KG1 (cell line): ENCODE measurements at regions not wholly inside any gene's neighbourhood (a gene's known extent, or its start where the extent isn't known, plus 50 kb on each side); places are given as distances from the start of the nearest gene placed in this dataset.

Experiments
- DNase-seq: peaks from one replicate; lab custom pipeline; 2025; lab: John Stamatoyannopoulos, UW

DNA sequence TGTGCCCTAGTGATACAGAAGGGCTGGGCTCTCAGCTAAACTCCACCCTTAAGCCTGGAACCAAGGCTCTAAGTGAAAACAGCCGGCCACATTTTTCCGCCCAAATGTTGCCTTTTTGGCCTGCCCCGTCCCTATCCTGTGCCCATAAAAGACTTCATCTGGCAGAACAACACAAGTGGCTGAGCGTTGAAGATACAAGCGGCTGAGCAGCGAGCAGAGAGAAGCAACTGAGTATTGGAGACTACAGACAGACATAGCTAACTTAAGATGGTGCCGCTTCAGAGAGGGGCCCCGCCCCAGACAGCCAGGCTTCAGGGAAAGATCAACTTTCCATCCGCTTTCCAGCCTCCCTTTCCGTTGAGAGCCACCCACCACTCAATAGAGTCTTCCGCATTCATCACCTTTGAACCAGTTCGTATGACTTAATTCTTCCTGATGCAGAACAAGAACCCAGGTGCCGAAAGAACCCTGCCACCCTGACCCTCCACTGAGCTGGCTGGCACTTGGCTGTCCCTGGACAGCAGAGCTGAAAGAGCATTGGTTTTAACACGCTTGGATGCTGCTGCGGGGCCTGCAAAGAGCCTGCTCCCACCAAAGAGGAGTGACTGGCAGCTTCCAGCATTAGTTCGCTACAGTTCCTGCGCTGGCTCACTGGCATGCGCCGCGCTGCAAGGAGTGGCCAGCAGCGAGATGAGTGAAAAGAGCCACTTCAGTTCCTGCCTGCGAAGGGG lies 853.2 kb upstream of the INTU start:
- DNase-seq: no peak

DNA sequence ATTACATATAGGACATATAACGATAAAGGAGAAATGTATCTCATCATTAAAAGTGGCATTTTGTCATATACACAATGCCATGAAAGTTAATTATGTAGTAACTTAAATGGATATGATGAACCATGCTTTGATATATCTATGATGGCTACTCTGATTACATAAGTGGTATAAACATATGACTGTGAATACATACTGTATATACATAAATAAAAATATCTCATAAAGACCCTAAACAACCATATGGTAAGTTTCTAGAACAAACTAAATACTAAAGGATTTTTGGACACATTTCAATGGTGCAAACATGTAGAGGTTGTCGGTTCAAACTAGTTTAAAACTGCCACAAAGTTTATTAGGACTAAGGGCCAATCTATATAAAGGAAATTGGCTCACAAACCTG lies 849.6 kb upstream of the INTU start:
- no peak for DNase-seq

DNA sequence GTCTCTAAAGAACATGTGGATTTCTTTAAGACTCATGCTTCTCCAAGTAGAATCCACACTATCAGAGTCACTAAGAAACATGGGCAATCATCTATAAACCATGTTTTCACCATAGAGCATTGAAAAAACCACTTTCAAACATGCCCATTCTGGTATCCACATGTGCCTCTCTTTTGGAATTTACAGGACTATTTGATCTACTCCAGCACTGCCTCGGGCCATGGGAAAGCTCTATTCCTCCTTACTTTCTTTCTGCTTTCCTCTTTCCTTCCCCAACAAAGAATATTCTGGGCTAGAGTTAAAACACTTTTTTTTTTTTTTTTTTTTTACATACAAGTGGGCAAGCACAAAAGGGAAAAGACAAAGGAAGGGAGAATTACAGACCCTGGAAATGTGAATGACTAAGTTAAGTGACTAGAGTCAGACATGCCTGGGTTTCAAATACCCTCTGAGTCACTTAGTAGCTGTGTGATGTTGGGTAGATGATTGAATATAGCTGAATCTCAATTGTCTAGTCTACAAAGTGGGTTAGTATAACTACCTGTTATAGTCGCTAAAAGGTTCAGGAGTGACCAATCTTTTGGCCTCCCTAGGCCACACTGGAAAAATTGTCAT lies 847.7 kb upstream of the INTU start:
- DNase-seq: no peak

DNA sequence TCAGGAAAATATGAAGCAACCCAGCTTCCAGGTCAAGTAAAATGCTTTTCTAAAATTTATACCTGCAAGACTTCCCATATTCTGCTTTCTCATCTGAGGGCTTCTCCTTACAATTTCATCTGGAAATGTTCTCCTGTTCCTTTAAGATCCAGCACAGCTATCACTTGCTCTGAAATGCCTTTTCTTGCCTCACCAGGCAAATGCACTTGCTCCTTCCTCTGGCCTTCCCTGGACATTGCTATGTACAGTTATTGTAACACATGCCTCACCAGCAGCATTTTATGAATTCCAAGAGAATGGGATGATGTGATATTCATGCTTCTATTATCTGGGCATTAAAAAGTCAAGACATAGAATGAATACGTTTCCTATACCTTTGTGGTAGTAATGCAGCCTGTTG lies 842.1 kb upstream of the INTU start:
- DNase-seq: no peak

DNA sequence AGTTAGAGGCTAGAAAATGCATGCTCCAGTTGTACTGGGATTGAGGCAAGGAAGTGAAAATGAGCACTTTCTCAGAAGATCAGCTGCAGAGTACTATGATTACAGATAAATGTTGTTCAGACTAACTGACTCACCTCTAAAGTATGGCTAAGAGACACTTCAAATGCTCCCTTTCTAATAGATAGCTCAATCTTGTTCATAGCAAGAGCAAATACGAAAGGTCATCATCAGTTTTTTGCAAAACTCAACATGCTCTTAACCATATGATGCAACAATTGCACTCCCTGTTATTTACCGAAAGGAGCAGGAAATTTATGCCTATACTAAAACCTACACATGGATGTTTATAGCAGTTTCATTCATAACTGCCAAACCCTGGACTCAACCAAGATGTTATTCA lies 838.4 kb upstream of the INTU start:
- DNase-seq: no peak

DNA sequence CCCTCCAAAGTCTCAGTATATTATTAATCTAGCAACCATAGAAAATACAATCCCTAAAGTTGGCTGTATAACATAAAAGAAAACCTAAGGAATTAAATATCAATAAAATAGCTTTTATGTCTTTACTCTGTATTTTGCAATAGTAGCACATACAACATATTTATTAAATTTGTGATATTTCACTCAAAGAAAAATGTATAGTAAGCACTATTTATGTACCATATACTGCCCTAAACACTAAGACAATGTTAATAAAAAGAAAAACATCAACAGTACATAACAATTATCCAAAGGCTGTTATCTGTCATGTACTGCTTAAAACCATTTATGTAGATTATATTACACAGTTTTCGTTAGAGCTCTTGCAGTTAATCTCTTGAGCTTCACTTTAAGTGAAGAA lies 834.5 kb upstream of the INTU start:
- DNase-seq: no peak

DNA sequence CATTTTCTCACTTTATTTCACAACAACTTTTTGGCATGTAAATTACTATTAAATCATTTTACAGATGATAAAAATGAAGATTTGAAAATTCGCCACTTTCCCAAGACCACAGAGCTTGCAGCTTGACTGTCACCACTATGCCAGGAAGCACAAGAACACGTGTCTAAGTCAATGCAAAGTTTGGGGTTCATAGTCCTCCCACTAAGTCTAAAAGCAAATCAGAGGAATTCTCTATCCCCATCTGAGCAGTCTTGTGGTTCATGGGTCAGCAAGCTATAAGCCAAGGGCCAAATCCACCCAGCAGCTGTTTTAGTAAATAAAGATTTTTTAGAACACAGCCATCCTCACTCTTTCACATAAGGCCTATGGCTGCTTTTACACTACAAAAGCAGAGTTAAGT lies 833.3 kb upstream of the INTU start:
- DNase-seq: no peak

DNA sequence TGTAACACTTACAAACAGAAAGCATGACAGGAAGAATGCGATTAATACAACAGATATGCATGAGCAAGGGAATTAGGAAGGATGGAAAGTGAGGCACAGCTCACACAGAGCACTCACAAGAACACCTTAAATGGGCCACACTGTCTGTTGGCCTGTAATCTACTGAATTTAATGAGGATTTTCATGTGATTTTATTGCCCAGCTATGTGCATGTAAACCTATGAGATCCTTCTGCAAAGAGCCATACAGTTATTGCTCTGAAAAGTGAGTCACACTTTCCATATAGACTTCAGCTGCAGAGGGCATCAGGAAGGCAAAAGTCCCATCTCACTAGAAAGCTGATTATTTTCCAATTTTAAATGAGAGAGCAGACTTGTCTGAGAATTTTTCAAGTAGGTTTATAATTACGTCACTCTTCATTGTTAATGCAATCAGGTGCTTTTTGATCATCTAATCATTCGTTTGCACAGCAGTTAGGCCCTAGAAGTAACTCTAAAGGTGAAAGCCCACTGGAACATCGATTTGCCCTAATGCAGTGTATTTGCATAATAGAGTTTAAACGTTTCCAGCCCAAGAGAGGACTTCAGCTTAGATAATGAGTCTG lies 832.7 kb upstream of the INTU start:
- DNase-seq: no peak

DNA sequence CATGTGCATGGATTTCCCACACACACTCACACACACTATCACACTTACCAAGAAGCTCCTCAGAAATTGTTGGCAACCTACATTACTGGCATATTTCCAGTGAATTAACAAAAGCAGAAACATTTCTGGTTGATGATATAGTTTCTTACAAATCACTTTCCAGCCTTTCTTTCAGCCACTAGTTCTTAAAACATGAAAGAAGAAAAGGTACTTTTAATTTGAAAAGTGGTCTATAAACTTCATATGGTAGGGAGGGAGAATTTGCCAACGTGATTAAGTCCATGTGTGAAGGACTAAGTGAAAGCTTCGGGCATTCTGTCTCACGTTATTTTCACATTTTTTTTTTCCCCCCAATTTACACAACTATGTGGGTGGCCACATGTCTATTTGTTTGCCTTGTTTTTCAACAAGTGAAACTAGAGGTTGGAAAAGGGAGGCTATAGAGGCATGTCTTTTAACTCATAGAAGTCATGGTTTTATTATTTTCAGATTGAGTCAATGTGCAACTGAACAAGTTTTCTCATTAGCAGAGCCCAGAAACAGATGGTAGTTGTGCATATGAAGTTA lies 832.1 kb upstream of the INTU start:
- no peak for DNase-seq

DNA sequence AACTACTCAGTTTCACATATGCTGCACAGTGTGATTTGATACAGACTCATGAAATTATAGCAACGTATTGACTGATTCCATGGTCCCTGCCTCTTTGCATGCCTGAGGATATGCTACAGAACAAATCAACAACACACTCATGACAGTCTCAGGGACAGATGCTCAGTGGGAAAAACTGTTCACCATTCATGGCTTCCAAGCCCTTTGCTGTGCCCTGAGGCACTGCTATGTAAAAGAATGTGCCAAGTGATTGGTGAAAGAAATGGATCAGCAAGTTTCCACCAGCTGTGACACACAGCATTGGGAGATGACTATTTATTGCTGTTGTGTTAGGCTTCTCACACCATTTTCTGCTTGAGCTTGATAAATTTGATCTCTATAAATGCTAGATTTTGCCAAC lies 825.6 kb upstream of the INTU start:
- no peak for DNase-seq

DNA sequence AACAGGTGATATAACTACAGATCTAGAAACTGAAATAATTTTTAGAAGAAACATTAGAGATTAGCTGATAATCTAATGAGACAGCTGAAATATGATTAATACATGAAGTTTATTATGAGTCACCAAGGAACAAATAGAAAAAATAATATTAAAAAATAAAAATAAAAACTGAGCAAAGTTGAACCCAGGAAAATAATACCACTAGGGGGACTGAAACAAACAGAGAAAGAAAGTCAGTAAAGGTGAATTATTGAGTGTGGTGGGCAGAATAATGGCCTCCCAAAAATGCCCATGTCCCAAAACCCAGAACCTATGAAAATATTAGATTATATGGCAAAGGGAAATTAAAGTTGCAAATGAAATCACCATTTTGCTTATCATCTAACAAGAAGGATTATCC lies 820.7 kb upstream of the INTU start:
- no peak for DNase-seq

DNA sequence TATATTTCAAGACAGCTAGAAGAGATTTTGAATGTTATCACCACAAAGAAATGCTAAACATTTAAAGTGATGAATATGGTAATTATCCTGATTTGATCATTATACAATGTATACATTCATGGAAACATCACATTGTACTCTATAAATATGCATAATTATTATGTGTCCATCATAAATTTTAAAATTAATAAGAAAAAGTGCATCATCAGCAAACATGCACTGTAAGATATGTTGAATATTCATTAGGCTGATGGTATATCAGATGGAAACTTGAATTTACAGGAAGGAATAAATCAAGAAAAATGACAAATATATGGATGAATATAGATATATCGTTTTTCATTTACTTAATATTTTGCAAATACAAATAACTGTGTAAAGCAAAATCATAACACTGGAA lies 812.1 kb upstream of the INTU start:
- no peak for DNase-seq

DNA sequence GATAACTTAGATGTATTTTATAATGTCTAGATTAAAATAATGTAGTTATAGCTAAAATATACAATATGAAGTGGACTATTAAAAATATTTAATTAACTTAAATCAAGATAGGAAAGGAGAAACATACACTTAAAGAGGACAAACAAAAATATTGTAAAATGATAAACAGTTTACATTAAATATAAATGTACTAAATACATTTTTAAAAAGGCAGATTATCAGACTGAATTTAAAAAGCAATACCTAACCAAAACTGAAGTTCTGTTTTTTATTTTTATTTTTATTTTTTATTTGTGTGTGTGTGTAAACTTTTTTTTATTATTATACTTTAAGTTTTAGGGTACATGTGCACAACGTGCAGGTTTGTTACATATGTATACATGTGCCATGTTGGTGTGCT lies 811.6 kb upstream of the INTU start:
- no peak for DNase-seq

DNA sequence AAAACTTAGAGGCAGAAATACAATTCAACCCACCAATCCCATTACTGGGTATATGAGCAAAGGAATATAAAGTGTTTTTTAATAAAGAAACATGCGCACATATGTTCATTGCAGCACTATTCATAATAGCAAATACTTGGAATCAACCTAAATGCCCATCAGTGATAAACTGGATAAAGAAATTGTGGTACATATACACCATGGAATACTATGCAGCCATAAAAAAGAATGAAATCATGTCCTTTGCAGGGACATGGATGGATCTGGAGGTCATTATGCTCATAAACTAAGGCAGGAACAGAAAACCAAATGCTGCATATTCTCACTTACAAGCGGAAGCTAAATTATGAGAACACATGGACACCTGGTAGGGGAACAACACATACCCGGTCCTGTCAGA lies 807.7 kb upstream of the INTU start:
- no peak for DNase-seq

DNA sequence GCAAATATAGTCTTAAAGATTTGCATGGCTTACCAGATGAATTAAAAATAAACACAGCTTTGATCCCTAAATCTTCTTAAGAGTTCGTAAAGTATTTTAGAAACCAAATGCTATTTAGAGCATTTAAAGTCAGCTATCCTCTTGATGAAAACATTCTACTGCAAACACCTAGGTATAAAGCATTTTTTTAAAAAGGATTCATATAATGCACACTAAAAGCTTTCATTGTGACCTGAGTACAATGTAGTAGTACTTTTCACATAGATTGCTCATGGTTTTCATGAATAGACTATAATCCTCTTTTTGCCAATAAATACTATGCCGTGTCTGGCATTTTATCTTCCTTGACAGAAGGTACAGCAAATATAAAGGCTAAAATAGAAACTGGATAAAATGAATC lies 805.1 kb upstream of the INTU start:
- no peak for DNase-seq

DNA sequence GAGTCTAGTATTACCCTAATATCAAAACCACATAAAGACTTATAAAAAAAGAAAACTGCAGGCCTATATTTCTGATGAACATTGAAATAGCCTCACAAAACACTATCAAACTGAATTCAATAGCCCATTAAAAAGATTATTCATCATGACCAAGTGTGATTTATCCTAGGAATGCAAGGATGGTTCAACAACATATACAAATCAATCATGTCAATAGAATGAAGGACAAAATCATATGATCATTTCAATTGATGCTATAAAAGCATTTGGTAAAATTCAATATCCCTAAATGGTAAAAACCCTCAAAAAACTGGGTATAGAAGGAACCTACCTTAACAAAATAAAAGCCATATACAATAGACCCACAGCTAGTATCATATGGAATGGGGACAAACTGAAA lies 797.9 kb upstream of the INTU start:
- no peak for DNase-seq

DNA sequence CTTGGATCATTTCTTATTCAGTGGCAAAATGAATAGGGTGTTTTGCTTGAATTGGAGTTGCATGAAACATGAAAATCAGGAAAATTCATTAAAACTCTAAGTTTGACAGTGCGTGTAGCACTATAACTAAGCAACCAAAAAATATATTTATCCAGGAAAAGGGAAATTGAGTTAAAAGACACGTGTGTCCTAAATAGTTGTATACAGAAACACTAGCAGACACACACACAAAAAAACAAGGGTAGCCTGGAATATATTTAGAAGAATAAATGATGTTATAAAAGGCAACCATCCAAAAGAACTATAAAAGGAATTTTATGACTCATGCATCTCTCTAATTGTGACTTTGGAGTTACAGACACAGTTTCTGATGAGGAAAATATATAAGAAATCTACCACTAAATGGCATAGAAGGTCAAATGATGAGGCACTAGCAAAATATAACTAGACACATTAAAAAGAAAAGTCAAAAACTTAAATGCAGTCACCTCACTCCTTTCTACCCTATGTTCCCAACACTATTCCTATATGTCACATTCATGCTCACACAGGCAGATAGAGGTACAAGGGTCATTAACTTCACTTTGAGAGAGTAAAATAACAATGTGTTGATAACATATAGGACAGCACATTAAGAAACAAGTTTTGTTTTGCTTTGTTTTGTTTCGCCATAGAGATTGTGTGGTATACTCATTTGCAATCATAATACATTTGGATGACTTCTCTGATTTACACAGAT lies 793.6 kb upstream of the INTU start:
- DNase-seq: no peak

DNA sequence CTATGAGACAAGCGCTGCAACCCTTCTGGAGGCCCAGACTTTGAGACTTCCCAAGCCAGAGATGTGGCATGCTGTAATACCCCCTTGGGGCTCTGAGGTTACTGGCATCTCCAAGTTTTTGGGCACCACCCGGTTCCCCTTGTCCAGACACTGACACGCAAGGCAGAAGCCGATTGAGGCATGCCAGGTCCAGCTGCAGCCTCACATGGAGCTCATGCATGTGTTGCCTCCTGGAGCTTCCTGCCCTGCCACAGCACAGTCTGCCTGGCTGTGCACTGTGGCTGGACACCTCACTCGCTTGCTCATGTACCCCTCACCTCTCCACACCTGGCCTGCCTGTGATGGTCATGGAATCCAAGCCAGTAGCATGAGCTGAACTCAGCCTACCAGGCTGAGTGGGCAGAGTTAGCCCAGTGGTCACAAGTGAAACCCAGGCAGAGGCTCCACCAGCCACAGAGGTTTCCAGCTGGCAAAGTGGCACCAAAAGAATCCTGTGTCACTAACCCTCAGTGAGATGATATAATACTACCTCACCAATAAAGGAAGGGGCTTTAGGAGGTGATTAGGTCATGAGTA lies 789.2 kb upstream of the INTU start:
- DNase-seq: no peak

DNA sequence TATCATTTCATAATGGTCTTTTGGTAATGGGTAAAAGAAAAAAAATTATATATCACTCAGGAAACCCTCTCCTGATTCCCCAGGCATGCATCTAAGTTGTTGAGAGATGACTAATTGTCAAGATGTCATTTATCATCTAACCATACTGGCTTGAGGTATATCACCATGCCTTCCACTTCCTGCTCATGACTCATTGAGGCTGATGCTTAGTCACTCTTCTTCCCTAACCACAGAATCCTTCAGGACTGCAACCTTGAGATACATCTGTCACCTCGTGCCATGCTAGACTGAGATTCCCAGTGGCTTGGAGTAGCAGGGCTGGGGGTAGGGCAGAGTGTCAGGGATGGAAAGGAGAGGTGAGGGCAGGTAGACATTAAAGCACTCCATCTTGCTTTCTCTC lies 782.5 kb upstream of the INTU start:
- DNase-seq: no peak

DNA sequence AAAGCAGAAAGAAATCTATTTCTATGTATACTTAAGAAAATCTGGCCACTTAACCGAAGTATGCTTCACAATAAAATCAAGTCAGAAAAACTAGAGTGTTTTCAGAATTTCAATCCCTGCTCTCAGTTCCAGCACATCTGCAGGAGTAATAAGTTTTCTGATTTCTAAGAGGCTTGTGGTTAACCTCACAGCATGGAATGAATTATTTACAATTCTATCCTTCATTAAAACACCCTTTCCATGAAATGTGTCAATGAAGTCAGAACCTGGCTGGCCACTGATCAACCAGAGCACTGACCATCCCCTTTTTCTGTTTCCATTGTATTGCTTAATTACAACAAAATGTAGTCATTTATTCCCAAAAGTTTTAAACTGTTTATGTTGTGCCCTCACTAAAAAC lies 781.4 kb upstream of the INTU start:
- DNase-seq: no peak

DNA sequence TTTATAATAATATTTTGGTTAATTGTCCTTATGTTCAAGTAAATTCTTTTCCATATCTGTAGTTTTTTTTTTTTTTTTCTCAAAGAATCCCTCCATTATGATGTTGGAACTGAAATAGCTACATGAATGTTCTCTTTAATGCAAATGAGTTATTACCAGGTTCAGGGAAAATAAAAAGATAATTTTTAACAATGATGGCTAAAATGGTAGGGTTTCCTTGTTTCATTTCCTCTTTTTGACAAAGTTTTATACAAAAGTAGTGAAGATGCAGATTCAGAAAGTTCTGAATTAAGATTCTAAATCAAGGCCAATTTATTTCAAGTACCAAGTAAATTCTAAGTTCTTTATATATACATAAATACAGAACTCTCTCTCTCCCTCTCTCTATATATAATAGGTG lies 779.0 kb upstream of the INTU start:
- DNase-seq: no peak

DNA sequence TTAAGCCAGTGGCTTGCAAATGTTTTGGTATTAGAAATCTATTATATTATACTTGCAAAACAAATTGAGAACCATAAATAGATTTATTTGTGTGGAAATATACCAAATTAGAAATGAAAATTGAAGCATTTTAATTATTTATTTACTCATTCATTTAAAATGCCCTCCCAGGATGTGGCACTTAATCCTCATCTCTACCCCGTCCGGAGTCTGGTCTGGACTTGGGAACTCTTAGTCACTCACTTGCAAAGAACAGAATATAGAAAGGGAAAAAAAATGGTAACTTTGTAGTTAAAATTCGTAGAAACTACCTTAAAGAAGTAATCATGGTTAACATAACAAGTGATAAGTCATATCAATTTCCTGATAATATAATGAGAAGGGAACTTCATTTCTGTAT lies 775.9 kb upstream of the INTU start:
- DNase-seq: no peak
